DOHH2 (cell line): ENCODE measurements at regions not wholly inside any gene's neighbourhood (a gene's known extent, or its start where the extent isn't known, plus 50 kb on each side); places are given as distances from the start of the nearest gene placed in this dataset.

Experiments used
- H3F3A ChIP-seq: fragments of 200-600 bp; sonication (generic), shearing (Covaris generic); 2 replicates; pipeline ENCODE4 v1.6.0; 2016; ENCODE audit warnings: antibody characterized with exemption, mild to moderate bottlenecking; ENCODE audit not compliant: control insufficient read depth, insufficient read depth
- H3K27ac ChIP-seq: fragments of 200-600 bp; sonication (generic); 2 replicates; pipeline ENCODE4 v1.5.1; 2014; ENCODE audit warnings: low read depth, mild to moderate bottlenecking, low read length, moderate library complexity
- H3K27me3 ChIP-seq: fragments of 200-600 bp; sonication (generic); 2 replicates; pipeline ENCODE4 v1.6.1; 2014; ENCODE audit warnings: mild to moderate bottlenecking, low read length, mixed read lengths; ENCODE audit not compliant: control insufficient read depth
- H3K36me3 ChIP-seq: fragments of 200-600 bp; sonication (generic); 2 replicates; pipeline ENCODE4 v1.6.1; 2014; ENCODE audit warnings: mild to moderate bottlenecking, low read length, moderate library complexity, mixed read lengths; ENCODE audit not compliant: control insufficient read depth
- H3K4me1 ChIP-seq: fragments of 200-600 bp; sonication (generic); 2 replicates; pipeline ENCODE4 v1.6.1; 2014; ENCODE audit warnings: mild to moderate bottlenecking, low read length, mixed read lengths; ENCODE audit not compliant: control insufficient read depth
- H3K4me2 ChIP-seq: fragments of 200-600 bp; sonication (generic); 2 replicates; pipeline ENCODE4 v1.6.0; 2014; ENCODE audit warnings: mild to moderate bottlenecking, low read length, moderate library complexity
- H3K4me3 ChIP-seq: fragments of 200-600 bp; sonication (generic); 2 replicates; pipeline ENCODE4 v1.5.1; 2014; ENCODE audit warnings: mild to moderate bottlenecking, low read length, mixed read lengths
- H3K79me2 ChIP-seq: fragments of 200-600 bp; sonication (generic); 2 replicates; pipeline ENCODE4 v1.6.1; 2014; ENCODE audit warnings: mild to moderate bottlenecking, low read length, mixed read lengths; ENCODE audit not compliant: control insufficient read depth
- H3K9me2 ChIP-seq: fragments of 200-600 bp; sonication (generic); replicated peaks from 2 replicates; pipeline ENCODE4 v1.6.1; 2014; ENCODE audit warnings: mild to moderate bottlenecking, low read length, mixed read lengths; ENCODE audit not compliant: control insufficient read depth
- H3K9me3 ChIP-seq: fragments of 200-600 bp; sonication (generic); 2 replicates; pipeline ENCODE4 v1.6.1; 2014; ENCODE audit warnings: antibody characterized with exemption, low read length, mixed read lengths; ENCODE audit not compliant: control insufficient read depth, insufficient read depth
- H4K20me1 ChIP-seq: fragments of 200-600 bp; sonication (generic); 2 replicates; pipeline ENCODE4 v1.6.0; 2014; ENCODE audit warnings: low read depth, mild to moderate bottlenecking, antibody characterized with exemption, low read length, moderate library complexity; ENCODE audit not compliant: control insufficient read depth, insufficient read depth
- CTCF ChIP-seq: fragments of 200-600 bp; sonication (generic); IDR thresholded peaks from one replicate; pipeline ENCODE4 v1.5.1; 2014; ENCODE audit warnings: antibody characterized with exemption, mild to moderate bottlenecking, low read depth, low read length; ENCODE audit not compliant: poor library complexity, severe bottlenecking
- EZH2phosphoT487 ChIP-seq: fragments of 200-600 bp; sonication (generic); IDR thresholded peaks from 2 replicates; pipeline ENCODE4 v1.6.1; 2017; ENCODE audit warnings: borderline replicate concordance, mild to moderate bottlenecking, antibody characterized with exemption, low read length, moderate library complexity, mixed read lengths

- Histone ChIP-seq H3K4me1 (no peaks in the 10 kb centered on the region), H4K20me1 (no peaks in the 10 kb centered on the region), H3K9me2 (no peaks in the 10 kb centered on the region), H3F3A (no peaks in the 10 kb centered on the region), H3K27ac (no peak overlapping the region), H3K4me2 (no peak overlapping the region), H3K4me3 (no peak overlapping the region), H3K9me3 (no peaks in the 10 kb centered on the region), H3K27me3 (peaks cover 9% of the 10 kb centered on the region; the same call in 1 of the 2 replicates), H3K36me3 (no peaks in the 10 kb centered on the region), H3K79me2 (no peaks in the 10 kb centered on the region)
- TF ChIP-seq CTCF, result no peak
- no peak for TF ChIP-seq EZH2phosphoT487
Observed at GRCh38 chr12:125271892-125272291, 206.7 kb downstream of the AACS start.

DNA sequence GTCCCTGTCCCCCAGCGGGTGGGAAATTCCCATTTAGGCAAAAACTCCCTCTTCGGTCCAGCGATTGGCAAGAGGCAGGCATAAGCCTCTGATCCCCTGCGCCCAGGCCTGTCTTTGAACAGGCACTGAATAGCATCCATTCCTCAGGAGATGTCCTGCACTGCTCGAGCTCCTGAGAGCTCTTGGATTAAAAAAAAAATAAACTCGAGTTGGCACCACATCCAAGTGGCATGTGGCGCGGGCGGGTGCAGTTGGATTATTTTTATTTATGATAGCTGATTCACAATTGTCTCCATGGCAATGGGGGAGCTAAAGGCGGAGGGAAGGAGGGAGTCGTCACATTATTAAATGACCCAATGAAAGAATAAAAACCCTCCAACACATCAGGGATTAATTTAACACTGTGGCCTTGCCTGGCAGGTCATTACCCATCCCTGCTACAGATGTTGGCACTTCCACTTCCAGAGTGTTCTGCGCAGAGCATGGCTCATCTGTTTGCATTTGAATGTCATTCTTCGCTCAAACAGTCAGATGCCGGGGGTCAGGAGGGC is 207.2 kb downstream of the AACS start:
- Histone ChIP-seq H3K4me2 (no peak overlapping the region), H3K79me2 (no peaks in the 10 kb centered on the region), H4K20me1 (no peaks in the 10 kb centered on the region), H3F3A (no peaks in the 10 kb centered on the region), H3K27me3 (peaks cover 9% of the 10 kb centered on the region; the same call in 1 of the 2 replicates), H3K4me3 (no peak overlapping the region), H3K27ac (no peak overlapping the region), H3K36me3 (no peaks in the 10 kb centered on the region), H3K9me2 (no peaks in the 10 kb centered on the region), H3K9me3 (no peaks in the 10 kb centered on the region), H3K4me1 (no peaks in the 10 kb centered on the region)
- TF ChIP-seq CTCF (no peak), EZH2phosphoT487 (no peak)

- TF ChIP-seq EZH2phosphoT487 (no peak), CTCF (no peak)
Observed at GRCh38 chr12:125276567-125276966, 211.3 kb downstream of the AACS start.

More at GRCh38 chr12:125276567-125276966, 211.3 kb downstream of the AACS start:
- H3K27ac ChIP-seq, result no peak overlapping the region
- H3K9me3 ChIP-seq, result no peaks in the 10 kb centered on the region
- no peaks in the 10 kb centered on the region for H3K36me3 ChIP-seq
- H3K4me1 ChIP-seq, result no peaks in the 10 kb centered on the region
- 0 out of 2 replicates have a peak, but pooled peaks cover 4% of the 10 kb centered on the region for H3K27me3 ChIP-seq
- H3K4me2 ChIP-seq, result no peak overlapping the region
- no peaks in the 10 kb centered on the region for H4K20me1 ChIP-seq
- no peaks in the 10 kb centered on the region for H3K9me2 ChIP-seq
- no peaks in the 10 kb centered on the region for H3K79me2 ChIP-seq
- H3K4me3 ChIP-seq, result no peak overlapping the region
- H3F3A ChIP-seq, result no peaks in the 10 kb centered on the region
